ENCODE measurements at regions not wholly inside any gene's neighbourhood (a gene's known extent, or its start where the extent isn't known, plus 50 kb on each side); places are given as distances from the start of the nearest gene placed in this dataset.

- no peak overlapping the region for H3K4me3 Mint-ChIP-seq
- no peaks in the 10 kb centered on the region for H3K4me1 Mint-ChIP-seq
- peaks cover 4 to 16% of the 10 kb centered on the region in 2 donors for H3K27me3 Mint-ChIP-seq
- no peaks in the 10 kb centered on the region for H3K9me3 Mint-ChIP-seq
- no peak overlapping the region for H3K27ac Mint-ChIP-seq
- ATAC-seq (replicated peaks) (no peak), DNase-seq (no peak)
- H3K36me3 Mint-ChIP-seq: no peaks in the 10 kb centered on the region
These were observed 50.3 kb upstream of the GALNT18 start for GRCh38 chr11:11672101-11672500.

Measured in stimulated activated naive B cell treated with anti-CD40 and anti-IgM and Interleukin-4, amounts not matched to agents 10 μg/mL and 1 μg/mL and 100 μg/mL, for 72 hours (primary cell).